Esophagus muscularis mucosa (tissue), 4 donors: ENCODE measurements at regions not wholly inside any gene's neighbourhood (a gene's known extent, or its start where the extent isn't known, plus 50 kb on each side); places are given as distances from the start of the nearest gene placed in this dataset.

Experiments
- DNase-seq: peaks from one replicate; pipeline ENCODE4 v3.0.0-alpha.2; 2017; ENCODE audit errors: extremely low spot score
- H3K27ac ChIP-seq, 4 donors: fragments of 200-600 bp; sonication (generic); replicated peaks in 1 of 4; 1 replicate in 3 of 4; 2 replicates in 1 of 4; pipeline ENCODE4 v1.5.1; 2016 to 2019; ENCODE audit warnings: mild to moderate bottlenecking in 1 of 4
- H3K27me3 ChIP-seq, 4 donors: fragments of 200-600 bp; sonication (generic); one replicate each; pipeline versions ENCODE4 v1.5.1 to v1.6.0; 2016 to 2019
- H3K36me3 ChIP-seq, 4 donors: fragments of 200-600 bp; sonication (generic); one replicate each; pipeline ENCODE4 v1.5.1; 2016 to 2019
- H3K4me1 ChIP-seq, 4 donors: fragments of 200-600 bp; sonication (generic); one replicate each; pipeline ENCODE4 v1.5.1; 2016 to 2019
- H3K4me3 ChIP-seq, 4 donors: fragments of 200-600 bp; sonication (generic); 1 replicate in 2 of 4; 2 replicates in 2 of 4; pipeline ENCODE4 v1.5.1; 2016 to 2019; ENCODE audit warnings: mild to moderate bottlenecking in 4 of 4, moderate library complexity in 1 of 4
- H3K9me3 ChIP-seq, 4 donors: fragments of 200-600 bp; sonication (generic); 1 replicate in 3 of 4; 2 replicates in 1 of 4; pipeline ENCODE4 v1.5.1; 2016 to 2019
- CTCF ChIP-seq, 3 experiments: fragments of 200-600 bp in 2 of 3; fragments of 450-650 bp in 1 of 3; sonication (generic) in 2 of 3; IDR thresholded peaks; one replicate each; pipeline ENCODE4 v1.5.1; 2017 to 2019; ENCODE audit warnings: antibody characterized with exemption in 3 of 3, mild to moderate bottlenecking in 2 of 3, moderate library complexity in 1 of 3
- EP300 ChIP-seq: sonication (generic); formaldehyde crosslinking; IDR thresholded peaks from one replicate; pipeline ENCODE4 v1.6.1; 2017; ENCODE audit warnings: antibody characterized with exemption
- POLR2A ChIP-seq: fragments of 450-650 bp; IDR thresholded peaks from one replicate; pipeline ENCODE4 v1.6.1; 2017; ENCODE audit warnings: antibody characterized with exemption, moderate library complexity, mild to moderate bottlenecking, low read depth
- POLR2AphosphoS5 ChIP-seq, 2 donors: sonication (generic); formaldehyde crosslinking; IDR thresholded peaks; one replicate each; pipeline ENCODE4 v1.6.1; 2017; ENCODE audit warnings: antibody characterized with exemption in 2 of 2
- WGBS: methylation state at CpG from one replicate; pipeline ENCODE4 v1.1.5; 2018; 5-methylcytosine and 5-hydroxymethylcytosine counted together
- intact Hi-C: fragments of 100-400 bp; cut with DNase I; formaldehyde crosslinking; loops from one replicate; pipeline ENCODE4 v1.15.1; 2023

- Histone ChIP-seq H3K9me3 (no peaks in the 10 kb centered on the region), H3K27ac (no peak overlapping the region), H3K27me3 (peaks cover 0 to 7% (median 0%) of the 10 kb centered on the region in 4 donors), H3K4me3 (no peak overlapping the region), H3K4me1 (peaks cover 0 to 6% (median 3%) of the 10 kb centered on the region in 4 donors), H3K36me3 (no peaks in the 10 kb centered on the region)
- DNase-seq = no peak
- 92% methylated on average over 8 of the region's 8 CpGs for WGBS
- intact Hi-C loops = no loop called here
- TF ChIP-seq EP300 (no peak), POLR2AphosphoS5 (IDR thresholded peaks at IDR 0.05) (no peak), CTCF (IDR thresholded peaks at IDR 0.05) (no peak), POLR2A (no peak)
Measured at GRCh38 chr2:16181741-16182090, 241.4 kb downstream of the MYCN start.

- Histone ChIP-seq H3K4me3 (no peak overlapping the region), H3K27me3 (peaks cover 0 to 7% (median 0%) of the 10 kb centered on the region in 4 donors), H3K36me3 (no peaks in the 10 kb centered on the region), H3K27ac (no peak overlapping the region), H3K4me1 (peaks cover 0 to 6% (median 3%) of the 10 kb centered on the region in 4 donors), H3K9me3 (no peaks in the 10 kb centered on the region)
- TF ChIP-seq EP300 = no peak
- no peak for TF ChIP-seq CTCF (IDR thresholded peaks at IDR 0.05)
- TF ChIP-seq POLR2A = no peak
- TF ChIP-seq POLR2AphosphoS5 (IDR thresholded peaks at IDR 0.05) = no peak
- no peak for DNase-seq
- intact Hi-C loops = no loop called here
- 90% methylated on average over 7 of the region's 12 CpGs for WGBS
Measured at GRCh38 chr2:16181062-16181740, 240.9 kb downstream of the MYCN start.

- H3K9me3 ChIP-seq = no peaks in the 10 kb centered on the region
- intact Hi-C loops = no loop called here
- 94% methylated on average over 6 of the region's 6 CpGs for WGBS
Measured at GRCh38 chr2:16180631-16181030, 240.3 kb downstream of the MYCN start.

GRCh38 chr2:16179701-16180416 lies 239.5 kb downstream of the MYCN start:
- Histone ChIP-seq H3K27ac (no peak overlapping the region), H3K36me3 (no peaks in the 10 kb centered on the region), H3K4me1 (peaks cover 0 to 6% (median 3%) of the 10 kb centered on the region in 4 donors), H3K27me3 (peaks cover 0 to 4% (median 0%) of the 10 kb centered on the region in 4 donors), H3K4me3 (no peak overlapping the region), H3K9me3 (no peaks in the 10 kb centered on the region)
- intact Hi-C loops = no loop called here
- TF ChIP-seq POLR2AphosphoS5 (IDR thresholded peaks at IDR 0.05) (no peak), CTCF (IDR thresholded peaks at IDR 0.05) (no peak), POLR2A (no peak), EP300 (no peak)
- DNase-seq = no peak
- 47% methylated on average over 8 of the region's 8 CpGs for WGBS

More at GRCh38 chr2:16180631-16181030, 240.3 kb downstream of the MYCN start:
- no peak overlapping the region for H3K4me3 ChIP-seq
- peaks cover 0 to 7% (median 0%) of the 10 kb centered on the region in 4 donors for H3K27me3 ChIP-seq
- TF ChIP-seq EP300 (no peak), CTCF (IDR thresholded peaks at IDR 0.05) (no peak), POLR2A (no peak), POLR2AphosphoS5 (IDR thresholded peaks at IDR 0.05) (no peak)
- no peak overlapping the region for H3K27ac ChIP-seq
- H3K36me3 ChIP-seq = no peaks in the 10 kb centered on the region
- H3K4me1 ChIP-seq = peaks cover 0 to 6% (median 3%) of the 10 kb centered on the region in 4 donors
- DNase-seq = no peak
